A673 (cell line): ENCODE measurements at regions not wholly inside any gene's neighbourhood (a gene's known extent, or its start where the extent isn't known, plus 50 kb on each side); places are given as distances from the start of the nearest gene placed in this dataset.

Experiments
- BruUV-seq: library from RNA; stranded (reverse); fragments of 400-500 nt; replicated peaks from 2 replicates; lab custom pipeline; 2021; lab: Mats Ljungman, UMichigan
- CTCF ChIA-PET: fragments of 300-600 bp; sonication (Branson Sonifier 250); formaldehyde crosslinking; loops from one replicate; lab custom pipeline; 2022; ENCODE audit warnings: antibody characterized with exemption; lab: Charles Lee
- POLR2A ChIA-PET: fragments of 300-600 bp; sonication (Branson Sonifier 250); formaldehyde crosslinking; loops from one replicate; lab custom pipeline; 2022; ENCODE audit warnings: antibody characterized with exemption; ENCODE audit not compliant: low non-redundant PET; lab: Charles Lee
- DNase-seq: peaks from one replicate; pipeline ENCODE4 v3.0.0-alpha.2; 2015; ENCODE audit warnings: low spot score
- H3K27ac ChIP-seq: fragments of 200-600 bp; sonication (generic); 2 replicates; pipeline ENCODE4 v1.5.1; 2016; ENCODE audit warnings: mixed run types, low read depth, mild to moderate bottlenecking, mixed read lengths, antibody characterized with exemption, low read length; ENCODE audit not compliant: poor library complexity, severe bottlenecking
- H3K27me3 ChIP-seq: fragments of 200-600 bp; sonication (generic); replicated peaks from 2 replicates; pipeline ENCODE4 v1.6.1; 2017; ENCODE audit warnings: mixed run types, low read depth, mild to moderate bottlenecking, mixed read lengths, antibody characterized with exemption, low read length; ENCODE audit not compliant: insufficient read depth, poor library complexity
- H3K36me3 ChIP-seq: fragments of 200-600 bp; sonication (generic); 2 replicates; pipeline ENCODE4 v1.6.1; 2016; ENCODE audit warnings: mixed run types, mild to moderate bottlenecking, mixed read lengths, antibody characterized with exemption, low read length; ENCODE audit not compliant: insufficient read depth, poor library complexity, severe bottlenecking
- H3K4me1 ChIP-seq: fragments of 200-600 bp; sonication (generic); 2 replicates; pipeline ENCODE4 v1.6.1; 2017; ENCODE audit warnings: mixed run types, mild to moderate bottlenecking, mixed read lengths, antibody characterized with exemption, low read length; ENCODE audit not compliant: insufficient read depth, poor library complexity, severe bottlenecking
- H3K4me3 ChIP-seq: fragments of 200-600 bp; sonication (generic); 2 replicates; pipeline ENCODE4 v1.5.1; 2016; ENCODE audit warnings: low read depth, mixed run types, mild to moderate bottlenecking, mixed read lengths, low read length; ENCODE audit not compliant: poor library complexity, severe bottlenecking
- H3K9me3 ChIP-seq: fragments of 200-600 bp; sonication (generic); 2 replicates; pipeline ENCODE4 v1.6.1; 2016; ENCODE audit warnings: mixed run types, low read depth, mild to moderate bottlenecking, mixed read lengths, antibody characterized with exemption, low read length; ENCODE audit not compliant: poor library complexity, severe bottlenecking
- CTCF ChIP-seq: fragments of 300-800, 200-600 bp; sonication (generic); conservative IDR thresholded peaks from 2 replicates; pipeline ENCODE4 v1.5.1; 2017; ENCODE audit warnings: low read depth, mild to moderate bottlenecking, antibody characterized with exemption, low read length, moderate library complexity, mixed read lengths
- EZH2 ChIP-seq: fragments of 200-600 bp; sonication (generic); IDR thresholded peaks from 2 replicates; pipeline ENCODE4 v1.6.1; 2017; ENCODE audit warnings: borderline replicate concordance, low read depth, mild to moderate bottlenecking, mixed read lengths, antibody characterized with exemption, low read length; ENCODE audit not compliant: poor library complexity, severe bottlenecking
- intact Hi-C: fragments of 100-400 bp; cut with micrococcal nuclease; formaldehyde crosslinking; loops from one replicate; pipeline ENCODE4 v1.10.0; 2022; ENCODE audit not compliant: unreplicated experiment

GRCh38 chr6:21850691-21851090, 257.1 kb downstream of the SOX4 start:
- no peaks in the 10 kb centered on the region for H3K9me3 ChIP-seq
- no peak overlapping the region for H3K4me3 ChIP-seq
- no peaks in the 10 kb centered on the region for H3K36me3 ChIP-seq
- no peaks in the 10 kb centered on the region for H3K27me3 ChIP-seq
- TF ChIP-seq EZH2 (no peak), CTCF (no peak)
- H3K4me1 ChIP-seq = no peaks in the 10 kb centered on the region
- ChIA-PET CTCF (no interaction called here), POLR2A (no interaction called here)
- intact Hi-C loops = no loop called here
- no peak for DNase-seq
- no TSS peak for BruUV-seq
- H3K27ac ChIP-seq = no peak overlapping the region

- H3K4me1 ChIP-seq = no peaks in the 10 kb centered on the region
- no peaks in the 10 kb centered on the region for H3K36me3 ChIP-seq
- ChIA-PET POLR2A (no interaction called here), CTCF (no interaction called here)
- no TSS peak for BruUV-seq
- no peak overlapping the region for H3K4me3 ChIP-seq
- intact Hi-C loops = no loop called here
- no peaks in the 10 kb centered on the region for H3K9me3 ChIP-seq
- no peak for TF ChIP-seq CTCF
- DNase-seq = no peak
- no peaks in the 10 kb centered on the region for H3K27me3 ChIP-seq
- no peak overlapping the region for H3K27ac ChIP-seq
Measured at GRCh38 chr6:21855811-21856455, 262.4 kb downstream of the SOX4 start.

GRCh38 chr6:21856456-21856825, 262.9 kb downstream of the SOX4 start:
- Histone ChIP-seq H3K4me3 (no peak overlapping the region), H3K4me1 (no peaks in the 10 kb centered on the region), H3K36me3 (no peaks in the 10 kb centered on the region), H3K27me3 (no peaks in the 10 kb centered on the region), H3K27ac (no peak overlapping the region), H3K9me3 (no peaks in the 10 kb centered on the region)
- CTCF ChIA-PET = no interaction called here
- no TSS peak for BruUV-seq
- TF ChIP-seq CTCF = no peak
- intact Hi-C loops = no loop called here
- no peak for DNase-seq
- POLR2A ChIA-PET = no interaction called here
